Trophoblast cell (in vitro differentiated cells and primary cell): ENCODE measurements at regions not wholly inside any gene's neighbourhood (a gene's known extent, or its start where the extent isn't known, plus 50 kb on each side); places are given as distances from the start of the nearest gene placed in this dataset.

ENCODE experiments used
- DNase-seq, 2 donors: peaks; one replicate each; pipeline ENCODE4 v3.0.0-alpha.2; 2016
- H2AFZ ChIP-seq: 2 replicates; pipeline ENCODE4 v1.6.1; 2013; ENCODE audit warnings: low read length, moderate library complexity, mild to moderate bottlenecking; ENCODE audit not compliant: insufficient read depth, poor library complexity
- H2AK5ac ChIP-seq: 2 replicates; pipeline ENCODE4 v1.6.1; 2013; ENCODE audit warnings: mild to moderate bottlenecking, low read length
- H2BK120ac ChIP-seq: 2 replicates; pipeline ENCODE4 v1.6.1; 2013; ENCODE audit warnings: low read length, mild to moderate bottlenecking, moderate library complexity; ENCODE audit not compliant: insufficient read depth, poor library complexity
- H2BK12ac ChIP-seq: 2 replicates; pipeline ENCODE4 v1.6.1; 2013; ENCODE audit warnings: mild to moderate bottlenecking, low read length, moderate library complexity
- H2BK5ac ChIP-seq: 2 replicates; pipeline ENCODE4 v1.6.1; 2013; ENCODE audit warnings: low read length, low read depth, moderate library complexity, mild to moderate bottlenecking; ENCODE audit not compliant: poor library complexity
- H3K14ac ChIP-seq: 2 replicates; pipeline ENCODE4 v1.6.1; 2013; ENCODE audit warnings: mild to moderate bottlenecking, low read length
- H3K18ac ChIP-seq: 2 replicates; pipeline ENCODE4 v1.6.1; 2013; ENCODE audit warnings: mild to moderate bottlenecking, low read length
- H3K23ac ChIP-seq: 2 replicates; pipeline ENCODE4 v1.6.1; 2013; ENCODE audit warnings: low read length
- H3K27ac ChIP-seq: 2 replicates; pipeline ENCODE4 v1.5.1; 2013; ENCODE audit warnings: low read depth, mild to moderate bottlenecking, inconsistent platforms, low read length, moderate library complexity
- H3K27me3 ChIP-seq: 2 replicates; pipeline ENCODE4 v1.6.1; 2013; ENCODE audit warnings: inconsistent platforms, mild to moderate bottlenecking, low read length, moderate library complexity; ENCODE audit not compliant: insufficient read depth
- H3K36me3 ChIP-seq, 2 experiments: 1 replicate in 1 of 2; 2 replicates in 1 of 2; pipeline ENCODE4 v1.6.1; 2013; ENCODE audit warnings: low read length in 2 of 2, mild to moderate bottlenecking in 2 of 2, moderate library complexity in 1 of 2; ENCODE audit not compliant: insufficient read depth in 2 of 2, control insufficient read depth in 1 of 2
- H3K4ac ChIP-seq: 2 replicates; pipeline ENCODE4 v1.6.1; 2013; ENCODE audit warnings: low read depth, mild to moderate bottlenecking, low read length, moderate library complexity
- H3K4me1 ChIP-seq, 2 experiments: 1 replicate in 1 of 2; 2 replicates in 1 of 2; pipeline ENCODE4 v1.6.1; 2013; ENCODE audit warnings: low read length in 2 of 2, mild to moderate bottlenecking in 2 of 2, moderate library complexity in 1 of 2; ENCODE audit not compliant: insufficient read depth in 2 of 2, control insufficient read depth in 1 of 2
- H3K4me2 ChIP-seq: 2 replicates; pipeline ENCODE4 v1.6.1; 2013; ENCODE audit warnings: inconsistent platforms, mild to moderate bottlenecking, low read length, moderate library complexity
- H3K4me3 ChIP-seq: 2 replicates; pipeline ENCODE4 v1.5.1; 2013; ENCODE audit warnings: mild to moderate bottlenecking, low read depth, low read length, inconsistent platforms
- H3K79me1 ChIP-seq: one replicate; pipeline ENCODE4 v1.6.1; 2013; ENCODE audit warnings: low read length
- H3K79me2 ChIP-seq: 2 replicates; pipeline ENCODE4 v1.6.1; 2013; ENCODE audit warnings: low read length, mild to moderate bottlenecking; ENCODE audit not compliant: control insufficient read depth, insufficient read depth, poor library complexity
- H3K9ac ChIP-seq: 2 replicates; pipeline ENCODE4 v1.6.1; 2013; ENCODE audit warnings: mild to moderate bottlenecking, low read length
- H3K9me3 ChIP-seq: 2 replicates; pipeline ENCODE4 v1.6.1; 2013; ENCODE audit warnings: low read depth, mild to moderate bottlenecking, control low read depth, inconsistent platforms, low read length; ENCODE audit not compliant: insufficient read depth
- H4K12ac ChIP-seq: 2 replicates; pipeline ENCODE4 v1.6.1; 2013; ENCODE audit warnings: low read depth, mild to moderate bottlenecking, low read length, moderate library complexity
- H4K8ac ChIP-seq: 2 replicates; pipeline ENCODE4 v1.6.1; 2013; ENCODE audit warnings: low read depth, mild to moderate bottlenecking, low read length, moderate library complexity
- H4K91ac ChIP-seq: one replicate; pipeline ENCODE4 v1.6.1; 2013; ENCODE audit warnings: low read depth, mild to moderate bottlenecking, low read length, moderate library complexity
- WGBS: extraction: QIAGEN DNeasy Blood & Tissue Kit; methylation state at CpG from one replicate; pipeline ENCODE4 v1.1.7; 2013; ENCODE audit warnings: missing lambda C conversion rate; ENCODE audit not compliant: insufficient read length, insufficient coverage; ENCODE audit errors: extremely low coverage; 5-methylcytosine and 5-hydroxymethylcytosine counted together

DNA sequence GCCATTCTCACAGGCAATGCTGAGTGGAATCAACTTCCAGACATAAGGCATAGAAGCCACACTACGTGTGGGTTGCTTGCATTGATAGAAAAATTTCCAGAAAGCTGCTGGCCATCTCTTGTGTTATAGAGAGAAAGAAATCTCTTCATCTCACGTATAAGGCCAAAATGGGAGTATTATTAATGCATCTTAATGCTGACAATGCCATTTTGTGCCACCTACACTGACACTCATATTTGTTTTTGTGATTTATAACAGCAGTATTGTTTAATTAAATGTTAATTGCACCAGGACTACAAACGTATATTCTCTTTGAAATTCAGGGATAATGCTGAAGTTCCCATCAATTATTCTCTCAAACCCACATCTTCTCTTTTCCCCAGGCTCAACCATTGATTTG, 56.1 kb upstream of the TMEM132D start:
- Histone ChIP-seq H3K4me3 (no peak overlapping the region), H4K8ac (no peak overlapping the region)

DNA sequence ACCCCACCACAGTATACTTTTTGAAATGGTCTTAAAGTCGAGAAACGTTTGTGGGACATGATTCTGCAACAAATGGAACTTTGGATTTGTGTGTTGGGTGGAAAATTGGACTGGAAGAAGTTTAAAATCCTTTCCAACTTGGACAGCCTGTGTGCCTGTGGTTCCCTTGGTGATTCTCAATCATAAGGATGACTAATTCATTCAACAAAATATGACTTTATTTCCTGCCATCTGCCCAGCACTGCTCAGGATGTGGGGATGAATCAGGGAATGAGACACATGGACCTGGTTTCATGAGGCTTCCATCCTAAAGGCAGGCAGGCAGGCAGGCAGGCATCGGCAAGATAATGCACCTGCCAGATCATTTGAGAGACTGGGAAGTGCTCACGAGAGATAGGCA, 57.3 kb upstream of the TMEM132D start:
- DNase-seq = no peak
- Histone ChIP-seq H3K79me2 (no peaks in the 10 kb centered on the region), H3K27me3 (no peaks in the 10 kb centered on the region), H3K79me1 (no peaks in the 10 kb centered on the region), H3K9me3 (peaks cover 4% of the 10 kb centered on the region), H2BK12ac (no peak overlapping the region), H4K12ac (no peak overlapping the region), H3K4me1 (peaks cover 3 to 9% of the 10 kb centered on the region in 2 experiments), H4K91ac (no peak overlapping the region), H2AFZ (no peak overlapping the region), H3K23ac (no peak overlapping the region), H4K8ac (no peak overlapping the region), H2BK5ac (no peak overlapping the region), H3K4ac (no peak overlapping the region), H3K9ac (no peak overlapping the region), H3K36me3 (peaks cover 0 to 2% of the 10 kb centered on the region in 2 experiments), H3K18ac (no peak overlapping the region), H3K14ac (no peak overlapping the region), H2BK120ac (no peak overlapping the region), H3K27ac (no peak overlapping the region), H3K4me2 (no peak overlapping the region), H3K4me3 (no peak overlapping the region), H2AK5ac (no peak overlapping the region)
- WGBS = no CpG with 5 or more reads among the region's 4 CpGs

More for the DNA sequence above, 56.1 kb upstream of the TMEM132D start:
- H2BK120ac ChIP-seq = no peak overlapping the region
- no peak overlapping the region for H3K18ac ChIP-seq
- no peak overlapping the region for H2BK5ac ChIP-seq
- H2AK5ac ChIP-seq = no peak overlapping the region
- H3K36me3 ChIP-seq = no peaks in the 10 kb centered on the region
- H3K27me3 ChIP-seq = no peaks in the 10 kb centered on the region
- no peak overlapping the region for H3K27ac ChIP-seq
- peaks cover 3% of the 10 kb centered on the region in 2 experiments for H3K4me1 ChIP-seq
- no CpG with 5 or more reads among the region's 3 CpGs for WGBS
- no peak overlapping the region for H3K23ac ChIP-seq
- H3K4ac ChIP-seq = no peak overlapping the region
- no peak for DNase-seq
- H4K12ac ChIP-seq = no peak overlapping the region
- H3K79me1 ChIP-seq = no peaks in the 10 kb centered on the region
- no peak overlapping the region for H2BK12ac ChIP-seq
- H3K14ac ChIP-seq = no peak overlapping the region
- H3K9ac ChIP-seq = no peak overlapping the region
- H3K4me2 ChIP-seq = no peak overlapping the region
- no peaks in the 10 kb centered on the region for H3K79me2 ChIP-seq
- no peak overlapping the region for H2AFZ ChIP-seq
- H4K91ac ChIP-seq = no peak overlapping the region
- H3K9me3 ChIP-seq = peaks cover 4% of the 10 kb centered on the region

DNA sequence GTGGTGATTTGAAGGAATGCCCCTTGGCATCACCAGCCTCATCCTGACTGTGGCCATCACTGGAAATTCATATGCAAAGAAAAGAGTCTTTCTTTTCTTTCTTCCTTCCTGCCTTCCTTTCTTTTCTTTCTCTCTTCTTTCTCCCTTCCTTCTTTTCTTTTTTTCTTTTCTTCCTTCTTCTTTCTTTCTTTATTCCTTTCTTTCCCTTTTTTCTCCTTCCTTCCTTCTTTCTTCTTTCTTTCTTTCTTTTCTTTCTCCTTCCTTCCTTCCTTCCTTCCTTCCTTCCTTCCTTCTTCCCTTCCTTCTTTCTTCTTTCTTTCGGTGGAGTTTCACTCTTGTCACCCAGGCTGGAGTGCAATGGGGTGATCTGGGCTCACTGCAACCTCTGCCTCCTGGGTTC, 58.0 kb upstream of the TMEM132D start:
- no peak overlapping the region for H3K4me3 ChIP-seq
- H3K79me2 ChIP-seq = no peaks in the 10 kb centered on the region
- H4K8ac ChIP-seq = no peak overlapping the region
- H2BK5ac ChIP-seq = no peak overlapping the region
- H3K4ac ChIP-seq = no peak overlapping the region
- WGBS = no CpG with 5 or more reads among the region's 1 CpG
- no peak overlapping the region for H2AFZ ChIP-seq
- H3K9me3 ChIP-seq = peaks cover 4% of the 10 kb centered on the region
- no peak overlapping the region for H3K14ac ChIP-seq
- no peak overlapping the region for H4K91ac ChIP-seq
- peaks cover 3 to 9% of the 10 kb centered on the region in 2 experiments for H3K4me1 ChIP-seq
- no peak overlapping the region for H3K18ac ChIP-seq
- peaks cover 0 to 2% of the 10 kb centered on the region in 2 experiments for H3K36me3 ChIP-seq
- no peak overlapping the region for H2BK12ac ChIP-seq
- no peak overlapping the region for H3K27ac ChIP-seq
- no peaks in the 10 kb centered on the region for H3K79me1 ChIP-seq
- H2BK120ac ChIP-seq = no peak overlapping the region
- no peak for DNase-seq
- H3K4me2 ChIP-seq = no peak overlapping the region
- H3K23ac ChIP-seq = no peak overlapping the region
- no peak overlapping the region for H3K9ac ChIP-seq
- H3K27me3 ChIP-seq = no peaks in the 10 kb centered on the region
- no peak overlapping the region for H2AK5ac ChIP-seq
- no peak overlapping the region for H4K12ac ChIP-seq

DNA sequence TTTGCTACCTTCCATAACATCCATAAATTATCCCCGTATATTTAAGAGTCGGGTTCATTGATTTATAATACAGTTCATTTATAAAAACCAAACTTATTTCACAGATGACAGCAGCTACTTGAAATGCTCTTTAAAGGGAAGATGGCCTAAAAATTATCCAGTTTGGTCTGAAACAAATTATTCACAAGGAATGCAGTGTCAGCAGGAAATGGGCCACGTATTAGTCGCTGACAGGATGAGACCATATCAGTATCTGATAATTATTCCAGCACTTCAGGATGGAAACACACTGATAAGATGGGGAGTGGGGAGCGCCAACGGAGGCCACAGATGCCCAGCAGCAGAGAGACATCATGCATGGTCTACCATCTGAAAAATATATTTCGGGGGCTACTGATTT, 60.5 kb upstream of the TMEM132D start:
- no peak overlapping the region for H2AFZ ChIP-seq
- H3K4me2 ChIP-seq = no peak overlapping the region
- no peak overlapping the region for H3K23ac ChIP-seq
- no peak overlapping the region for H4K12ac ChIP-seq
- H3K9ac ChIP-seq = no peak overlapping the region
- no peak overlapping the region for H4K91ac ChIP-seq
- WGBS = no CpG with 5 or more reads among the region's 7 CpGs
- H2BK5ac ChIP-seq = no peak overlapping the region
- H3K14ac ChIP-seq = no peak overlapping the region
- peaks cover 3 to 9% of the 10 kb centered on the region in 2 experiments for H3K4me1 ChIP-seq
- no peak overlapping the region for H2BK120ac ChIP-seq
- H3K27ac ChIP-seq = no peak overlapping the region
- no peak for DNase-seq
- H3K4me3 ChIP-seq = no peak overlapping the region
- no peak overlapping the region for H3K4ac ChIP-seq
- peaks cover 0 to 2% of the 10 kb centered on the region in 2 experiments for H3K36me3 ChIP-seq
- H4K8ac ChIP-seq = no peak overlapping the region
- H3K18ac ChIP-seq = no peak overlapping the region
- H3K27me3 ChIP-seq = no peaks in the 10 kb centered on the region
- peaks cover 5% of the 10 kb centered on the region for H3K9me3 ChIP-seq
- no peaks in the 10 kb centered on the region for H3K79me1 ChIP-seq
- H3K79me2 ChIP-seq = no peaks in the 10 kb centered on the region
- no peak overlapping the region for H2BK12ac ChIP-seq
- no peak overlapping the region for H2AK5ac ChIP-seq
